PC-9 (cell line): ENCODE measurements at regions not wholly inside any gene's neighbourhood (a gene's known extent, or its start where the extent isn't known, plus 50 kb on each side); places are given as distances from the start of the nearest gene placed in this dataset.

Experiments used
- CTCF ChIP-seq: fragments of 200-600 bp; sonication (generic); conservative IDR thresholded peaks from 2 replicates; pipeline ENCODE4 v1.6.1; 2017; ENCODE audit warnings: mixed run types, antibody characterized with exemption, mild to moderate bottlenecking, moderate library complexity
- EZH2 ChIP-seq: fragments of 200-600 bp; sonication (generic); IDR thresholded peaks from 2 replicates; pipeline ENCODE4 v1.8.0; 2017; ENCODE audit warnings: antibody characterized with exemption, low read depth

GRCh38 chr20:60808003-60808672 lies 443.9 kb upstream of the CDH4 start:
- TF ChIP-seq CTCF (no peak), EZH2 (no peak)
